B cell (primary cell): ENCODE measurements at regions not wholly inside any gene's neighbourhood (a gene's known extent, or its start where the extent isn't known, plus 50 kb on each side); places are given as distances from the start of the nearest gene placed in this dataset.

ENCODE experiments used
- ATAC-seq: fragments of 200-7000 bp; cut with Tn5 transposase; one replicate; pipeline ENCODE4 v1.10.0; 2021; ENCODE audit warnings: low read depth, mild to moderate bottlenecking, moderate number of reproducible peaks, moderate library complexity
- CTCF ChIA-PET: fragments of 350-600 bp; sonication (Branson Sonifier 250); formaldehyde crosslinking; loops from one replicate; lab custom pipeline; 2021; ENCODE audit warnings: antibody characterized with exemption, inconsistent platforms; lab: Charles Lee
- POLR2A ChIA-PET: fragments of 350-600 bp; sonication (Branson Sonifier 250); formaldehyde crosslinking; loops from one replicate; lab custom pipeline; 2021; ENCODE audit warnings: antibody characterized with exemption; lab: Charles Lee
- DNase-seq: peaks from one replicate; pipeline ENCODE4 v3.0.0; 2013
- H2AFZ ChIP-seq: 2 replicates; pipeline ENCODE4 v1.6.1; 2012; ENCODE audit warnings: mild to moderate bottlenecking, low read depth, low read length; ENCODE audit not compliant: insufficient read depth, poor library complexity, severe bottlenecking
- H3K27ac ChIP-seq, 2 donors: 1 replicate in 1 of 2; 2 replicates in 1 of 2; pipeline ENCODE4 v1.5.1; 2012 to 2013; ENCODE audit warnings: low read length in 2 of 2, mild to moderate bottlenecking in 2 of 2, moderate library complexity in 1 of 2
- H3K27me3 ChIP-seq, 4 experiments: fragments of 200-600 bp in 1 of 4; sonication (generic) in 1 of 4; replicated peaks in 1 of 4; 1 replicate in 2 of 4; 2 replicates in 2 of 4; pipeline versions ENCODE4 v1.6.1 to v1.7.0; 2013 to 2016; ENCODE audit warnings: low read length in 3 of 4, mild to moderate bottlenecking in 2 of 4, mixed read lengths in 1 of 4, moderate library complexity in 1 of 4; ENCODE audit not compliant: insufficient read depth in 4 of 4, control insufficient read depth in 3 of 4; ENCODE audit errors: control extremely low read depth in 1 of 4
- H3K36me3 ChIP-seq, 2 experiments: replicated peaks in 1 of 2; 1 replicate in 1 of 2; 2 replicates in 1 of 2; pipeline versions ENCODE4 v1.6.1 to v1.7.1; 2013; ENCODE audit warnings: low read length in 1 of 2; ENCODE audit not compliant: insufficient read depth in 2 of 2, control insufficient read depth in 1 of 2; ENCODE audit errors: control extremely low read depth in 1 of 2, extremely low read depth in 1 of 2
- H3K4me1 ChIP-seq, 2 donors: fragments of 200-600 bp in 1 of 2; sonication (generic) in 1 of 2; 1 replicate in 1 of 2; 2 replicates in 1 of 2; pipeline versions ENCODE4 v1.5.1 to v1.6.1; 2013 to 2017; ENCODE audit warnings: low read length in 2 of 2; ENCODE audit not compliant: control insufficient read depth in 2 of 2, insufficient read depth in 2 of 2
- H3K4me2 ChIP-seq: replicated peaks from 2 replicates; pipeline ENCODE3; 2012; ENCODE audit warnings: mild to moderate bottlenecking, low read depth, low read length; ENCODE audit not compliant: poor library complexity, severe bottlenecking
- H3K4me3 ChIP-seq, 5 experiments: fragments of 200-600 bp in 1 of 5; sonication (generic) in 1 of 5; 1 replicate in 3 of 5; 2 replicates in 2 of 5; pipeline versions ENCODE4 v1.5.1 to v1.7.0; 2011 to 2016; ENCODE audit warnings: low read length in 4 of 5, mild to moderate bottlenecking in 4 of 5, low read depth in 2 of 5, control low read depth in 1 of 5, moderate library complexity in 1 of 5; ENCODE audit not compliant: insufficient read depth in 1 of 5; ENCODE audit errors: control extremely low read depth in 1 of 5, extremely low read depth in 1 of 5
- H3K79me2 ChIP-seq: fragments of 200-600 bp; sonication (generic); one replicate; pipeline ENCODE4 v1.6.0; 2016; ENCODE audit warnings: low read length; ENCODE audit not compliant: control insufficient read depth, insufficient read depth
- H3K9ac ChIP-seq: fragments of 200-600 bp; sonication (generic); 2 replicates; pipeline ENCODE4 v1.6.1; 2017; ENCODE audit warnings: mild to moderate bottlenecking, low read length, moderate library complexity
- H3K9me3 ChIP-seq, 3 donors: one replicate each; pipeline versions ENCODE4 v1.6.1 to v1.7.1; 2013; ENCODE audit warnings: low read length in 2 of 3; ENCODE audit not compliant: control insufficient read depth in 2 of 3, insufficient read depth in 1 of 3; ENCODE audit errors: control extremely low read depth in 1 of 3
- H4K20me1 ChIP-seq: 2 replicates; pipeline ENCODE4 v1.6.0; 2012; ENCODE audit warnings: mild to moderate bottlenecking, low read length; ENCODE audit not compliant: insufficient read depth, control insufficient read depth, poor library complexity, severe bottlenecking
- H3K27ac Mint-ChIP-seq: one replicate; pipeline ENCODE4 v1.8.0; 2021; ENCODE audit warnings: mixed read lengths
- H3K27me3 Mint-ChIP-seq: one replicate; pipeline ENCODE4 v1.8.0; 2021; ENCODE audit warnings: mixed read lengths
- H3K4me1 Mint-ChIP-seq: one replicate; pipeline ENCODE4 v1.8.0; 2021; ENCODE audit warnings: mixed read lengths
- H3K4me3 Mint-ChIP-seq: one replicate; pipeline ENCODE4 v1.8.0; 2021; ENCODE audit warnings: mixed read lengths
- H3K9me3 Mint-ChIP-seq: one replicate; pipeline ENCODE4 v1.8.0; 2022; ENCODE audit warnings: mixed read lengths; ENCODE audit not compliant: insufficient read depth
- EZH2 ChIP-seq: IDR thresholded peaks from 2 replicates; pipeline ENCODE4 v1.6.1; 2012; ENCODE audit warnings: borderline replicate concordance, low read depth, mild to moderate bottlenecking, moderate library complexity, low read length; ENCODE audit not compliant: insufficient read depth, poor library complexity, severe bottlenecking
- WGBS: methylation state at CpG from one replicate; pipeline ENCODE4 v1.1.5; 2013; ENCODE audit warnings: missing lambda C conversion rate; ENCODE audit not compliant: insufficient coverage; 5-methylcytosine and 5-hydroxymethylcytosine counted together
- intact Hi-C: fragments of 100-400 bp; cut with micrococcal nuclease; formaldehyde crosslinking; loops from one replicate; pipeline ENCODE4 v1.10.0; 2022
- TF ChIP-seq, protein P1 (sequence below): fragments of 200-600 bp; IDR thresholded peaks from one replicate; pipeline ENCODE4 v1.8.0; 2022; ENCODE audit warnings: antibody characterized with exemption, mild to moderate bottlenecking

GRCh38 chr11:129280027-129280811, 88.1 kb upstream of the ARHGAP32 start:
- Histone ChIP-seq H3K36me3 (no peaks in the 10 kb centered on the region), H3K4me3 (peak overlapping the region; percentile 46 to 63 (median 54)), H3K9me3 (no peaks in the 10 kb centered on the region), H3K79me2 (peaks cover 11% of the 10 kb centered on the region), H3K4me2 (peak overlapping the region; percentile 75), H3K4me1 (peaks cover 19 to 21% of the 10 kb centered on the region in 2 donors), H3K9ac (peak overlapping the region; percentile 61), H2AFZ (peak overlapping the region; percentile 83), H4K20me1 (no peaks in the 10 kb centered on the region), H3K27ac (peak overlapping the region in 1 of 2 donors; percentile 36), H3K27me3 (no peaks in the 10 kb centered on the region)
- Mint-ChIP-seq H3K27ac (peak overlapping the region; percentile 44), H3K4me3 (peak overlapping the region; percentile 78), H3K27me3 (peaks cover 37% of the 10 kb centered on the region), H3K4me1 (peaks cover 29% of the 10 kb centered on the region), H3K9me3 (no peaks in the 10 kb centered on the region)
- ATAC-seq (no peak), DNase-seq (no peak)
- intact Hi-C loops: no loop called here
- CTCF ChIA-PET: no interaction called here
- TF ChIP-seq, protein P1, sequence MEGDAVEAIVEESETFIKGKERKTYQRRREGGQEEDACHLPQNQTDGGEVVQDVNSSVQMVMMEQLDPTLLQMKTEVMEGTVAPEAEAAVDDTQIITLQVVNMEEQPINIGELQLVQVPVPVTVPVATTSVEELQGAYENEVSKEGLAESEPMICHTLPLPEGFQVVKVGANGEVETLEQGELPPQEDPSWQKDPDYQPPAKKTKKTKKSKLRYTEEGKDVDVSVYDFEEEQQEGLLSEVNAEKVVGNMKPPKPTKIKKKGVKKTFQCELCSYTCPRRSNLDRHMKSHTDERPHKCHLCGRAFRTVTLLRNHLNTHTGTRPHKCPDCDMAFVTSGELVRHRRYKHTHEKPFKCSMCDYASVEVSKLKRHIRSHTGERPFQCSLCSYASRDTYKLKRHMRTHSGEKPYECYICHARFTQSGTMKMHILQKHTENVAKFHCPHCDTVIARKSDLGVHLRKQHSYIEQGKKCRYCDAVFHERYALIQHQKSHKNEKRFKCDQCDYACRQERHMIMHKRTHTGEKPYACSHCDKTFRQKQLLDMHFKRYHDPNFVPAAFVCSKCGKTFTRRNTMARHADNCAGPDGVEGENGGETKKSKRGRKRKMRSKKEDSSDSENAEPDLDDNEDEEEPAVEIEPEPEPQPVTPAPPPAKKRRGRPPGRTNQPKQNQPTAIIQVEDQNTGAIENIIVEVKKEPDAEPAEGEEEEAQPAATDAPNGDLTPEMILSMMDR: no peak
- TF ChIP-seq EZH2: no peak
- WGBS: 4% methylated on average over 10 of the region's 16 CpGs
- POLR2A ChIA-PET: no interaction called here
